CD14-positive monocyte (primary cell): ENCODE measurements at regions not wholly inside any gene's neighbourhood (a gene's known extent, or its start where the extent isn't known, plus 50 kb on each side); places are given as distances from the start of the nearest gene placed in this dataset.

Experiments used
- DNase-seq, 3 donors: peaks; one replicate each; pipeline ENCODE4 v3.0.0-alpha.2; 2011 to 2022
- H2AFZ ChIP-seq: 2 replicates; pipeline ENCODE4 v1.6.0; 2012; ENCODE audit warnings: mild to moderate bottlenecking, low read depth, low read length, inconsistent platforms; ENCODE audit not compliant: insufficient read depth, poor library complexity, severe bottlenecking
- H3K27ac ChIP-seq, 2 donors: 1 replicate in 1 of 2; 2 replicates in 1 of 2; pipeline ENCODE4 v1.5.1; 2012 to 2013; ENCODE audit warnings: low read length in 2 of 2, control low read depth in 1 of 2, inconsistent platforms in 1 of 2, low read depth in 1 of 2, mild to moderate bottlenecking in 1 of 2
- H3K27me3 ChIP-seq, 2 donors: one replicate each; pipeline versions ENCODE4 v1.6.0 to v1.6.1; 2011 to 2013; ENCODE audit warnings: low read length in 2 of 2; ENCODE audit not compliant: control insufficient read depth in 2 of 2, insufficient read depth in 2 of 2
- H3K36me3 ChIP-seq, 2 donors: replicated peaks in 1 of 2; 1 replicate in 1 of 2; 2 replicates in 1 of 2; pipeline versions ENCODE4 v1.5.1 to v1.6.1; 2012 to 2013; ENCODE audit warnings: low read length in 2 of 2, control low read depth in 1 of 2, inconsistent platforms in 1 of 2, mild to moderate bottlenecking in 1 of 2; ENCODE audit not compliant: insufficient read depth in 2 of 2, control insufficient read depth in 1 of 2
- H3K4me1 ChIP-seq, 2 donors: 1 replicate in 1 of 2; 2 replicates in 1 of 2; pipeline versions ENCODE4 v1.5.1 to v1.6.1; 2012 to 2013; ENCODE audit warnings: low read length in 2 of 2, control low read depth in 1 of 2, inconsistent platforms in 1 of 2, mild to moderate bottlenecking in 1 of 2, moderate library complexity in 1 of 2; ENCODE audit not compliant: insufficient read depth in 2 of 2, control insufficient read depth in 1 of 2
- H3K4me2 ChIP-seq: replicated peaks from 2 replicates; pipeline ENCODE3; 2012; ENCODE audit warnings: low read length, moderate library complexity, mild to moderate bottlenecking; ENCODE audit not compliant: poor library complexity, severe bottlenecking; ENCODE audit errors: extremely low read depth
- H3K4me3 ChIP-seq, 3 experiments: fragments of 200-600 bp in 1 of 3; sonication (generic) in 1 of 3; replicated peaks in 1 of 3; 1 replicate in 2 of 3; 2 replicates in 1 of 3; pipeline ENCODE4 v1.5.1; 2011 to 2013; ENCODE audit warnings: low read length in 3 of 3, mild to moderate bottlenecking in 3 of 3, control low read depth in 2 of 3, low read depth in 2 of 3, inconsistent platforms in 1 of 3, moderate library complexity in 1 of 3
- H3K79me2 ChIP-seq: 2 replicates; pipeline ENCODE4 v1.6.0; 2012; ENCODE audit warnings: mild to moderate bottlenecking, control low read depth, inconsistent platforms, low read length, moderate library complexity; ENCODE audit not compliant: insufficient read depth
- H3K9ac ChIP-seq: 2 replicates; pipeline ENCODE4 v1.6.0; 2017; ENCODE audit warnings: low read length, mild to moderate bottlenecking; ENCODE audit not compliant: insufficient read depth, poor library complexity, severe bottlenecking
- H3K9me3 ChIP-seq, 2 donors: replicated peaks in 1 of 2; 1 replicate in 1 of 2; 2 replicates in 1 of 2; pipeline versions ENCODE4 v1.5.1 to v1.6.1; 2012 to 2013; ENCODE audit warnings: low read length in 2 of 2, control low read depth in 1 of 2; ENCODE audit not compliant: control insufficient read depth in 1 of 2, insufficient read depth in 1 of 2
- H4K20me1 ChIP-seq: 2 replicates; pipeline ENCODE4 v1.6.0; 2012; ENCODE audit warnings: mild to moderate bottlenecking, low read length, control low read depth, moderate library complexity; ENCODE audit not compliant: insufficient read depth
- H3K27ac Mint-ChIP-seq, 7 donors: one replicate each; pipeline ENCODE4 v1.8.0; 2020; ENCODE audit warnings: mild to moderate bottlenecking in 7 of 7, mixed read lengths in 7 of 7, moderate library complexity in 6 of 7, inconsistent platforms in 2 of 7
- H3K27me3 Mint-ChIP-seq, 3 donors: one replicate each; pipeline ENCODE4 v1.8.0; 2021 to 2022; ENCODE audit warnings: low read depth in 3 of 3, mild to moderate bottlenecking in 3 of 3, mixed read lengths in 3 of 3, moderate library complexity in 3 of 3, inconsistent platforms in 1 of 3
- H3K36me3 Mint-ChIP-seq, 2 donors: one replicate each; pipeline ENCODE4 v1.8.0; 2020; ENCODE audit warnings: mixed read lengths in 2 of 2, inconsistent platforms in 1 of 2, mild to moderate bottlenecking in 1 of 2
- H3K4me1 Mint-ChIP-seq: one replicate; pipeline ENCODE4 v1.8.0; 2020; ENCODE audit warnings: mild to moderate bottlenecking, mixed read lengths
- H3K4me3 Mint-ChIP-seq, 2 donors: one replicate each; pipeline ENCODE4 v1.8.0; 2020; ENCODE audit warnings: mild to moderate bottlenecking in 2 of 2, mixed read lengths in 2 of 2, moderate library complexity in 1 of 2
- H3K9me3 Mint-ChIP-seq, 7 donors: one replicate each; pipeline ENCODE4 v1.8.0; 2020 to 2022; ENCODE audit warnings: mixed read lengths in 7 of 7, mild to moderate bottlenecking in 6 of 7, moderate library complexity in 6 of 7, inconsistent platforms in 2 of 7
- WGBS: methylation state at CpG from one replicate; pipeline ENCODE4 v1.1.5; 2013; ENCODE audit warnings: missing lambda C conversion rate; ENCODE audit not compliant: insufficient coverage; 5-methylcytosine and 5-hydroxymethylcytosine counted together
- intact Hi-C, 2 donors: fragments of 100-400 bp; cut with micrococcal nuclease; formaldehyde crosslinking; loops; one replicate each; pipeline versions ENCODE4 v1.15.0 to v1.15.1; 2023
- TF ChIP-seq, protein P1 (sequence below): fragments of 200-600 bp; IDR thresholded peaks from one replicate; pipeline ENCODE4 v1.8.0; 2022; ENCODE audit warnings: antibody characterized with exemption, mild to moderate bottlenecking

DNA sequence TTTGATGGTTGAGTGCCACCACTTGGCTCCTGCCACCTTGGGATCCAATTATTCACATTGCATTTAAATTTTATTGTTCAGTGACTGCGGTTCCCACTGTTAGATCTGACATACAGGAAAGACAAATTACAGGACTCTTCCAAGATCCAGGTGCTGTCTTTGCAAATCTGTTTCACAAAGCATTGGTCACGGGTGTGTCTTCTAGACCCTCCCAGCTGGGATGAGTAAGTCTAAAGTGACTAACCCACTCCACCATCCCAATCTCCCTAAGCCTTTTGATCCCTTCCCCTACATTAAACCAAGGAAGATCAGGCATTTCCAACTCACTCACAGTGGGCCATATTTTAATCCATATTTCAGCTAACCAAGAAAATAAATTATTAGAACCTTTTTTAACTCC is 1016.3 kb upstream of the CTNND2 start:
- no peak overlapping the region for H3K4me3 Mint-ChIP-seq
- H3K27me3 ChIP-seq, result no peaks in the 10 kb centered on the region
- H3K9me3 ChIP-seq, result peaks cover 11 to 14% of the 10 kb centered on the region in 2 donors
- no peak overlapping the region for H3K9ac ChIP-seq
- TF ChIP-seq, protein P1, sequence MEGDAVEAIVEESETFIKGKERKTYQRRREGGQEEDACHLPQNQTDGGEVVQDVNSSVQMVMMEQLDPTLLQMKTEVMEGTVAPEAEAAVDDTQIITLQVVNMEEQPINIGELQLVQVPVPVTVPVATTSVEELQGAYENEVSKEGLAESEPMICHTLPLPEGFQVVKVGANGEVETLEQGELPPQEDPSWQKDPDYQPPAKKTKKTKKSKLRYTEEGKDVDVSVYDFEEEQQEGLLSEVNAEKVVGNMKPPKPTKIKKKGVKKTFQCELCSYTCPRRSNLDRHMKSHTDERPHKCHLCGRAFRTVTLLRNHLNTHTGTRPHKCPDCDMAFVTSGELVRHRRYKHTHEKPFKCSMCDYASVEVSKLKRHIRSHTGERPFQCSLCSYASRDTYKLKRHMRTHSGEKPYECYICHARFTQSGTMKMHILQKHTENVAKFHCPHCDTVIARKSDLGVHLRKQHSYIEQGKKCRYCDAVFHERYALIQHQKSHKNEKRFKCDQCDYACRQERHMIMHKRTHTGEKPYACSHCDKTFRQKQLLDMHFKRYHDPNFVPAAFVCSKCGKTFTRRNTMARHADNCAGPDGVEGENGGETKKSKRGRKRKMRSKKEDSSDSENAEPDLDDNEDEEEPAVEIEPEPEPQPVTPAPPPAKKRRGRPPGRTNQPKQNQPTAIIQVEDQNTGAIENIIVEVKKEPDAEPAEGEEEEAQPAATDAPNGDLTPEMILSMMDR, result no peak
- no peaks in the 10 kb centered on the region for H3K4me1 Mint-ChIP-seq
- no peaks in the 10 kb centered on the region for H3K36me3 ChIP-seq
- no peaks in the 10 kb centered on the region for H3K36me3 Mint-ChIP-seq
- no peak overlapping the region for H3K27ac Mint-ChIP-seq
- intact Hi-C loops, result no loop called here
- WGBS, result no CpG with 5 or more reads among the region's 2 CpGs
- H3K79me2 ChIP-seq, result no peaks in the 10 kb centered on the region
- no peak overlapping the region for H3K27ac ChIP-seq
- DNase-seq, result no peak
- peaks cover 5 to 15% (median 8%) of the 10 kb centered on the region in 7 donors for H3K9me3 Mint-ChIP-seq
- H3K4me1 ChIP-seq, result no peaks in the 10 kb centered on the region
- H3K4me2 ChIP-seq, result no peak overlapping the region
- H2AFZ ChIP-seq, result no peak overlapping the region
- H4K20me1 ChIP-seq, result no peaks in the 10 kb centered on the region
- no peaks in the 10 kb centered on the region for H3K27me3 Mint-ChIP-seq
- H3K4me3 ChIP-seq, result no peak overlapping the region

GRCh38 chr5:12911156-12911555 is 1006.9 kb upstream of the CTNND2 start:
- Histone ChIP-seq H4K20me1 (no peaks in the 10 kb centered on the region), H2AFZ (no peak overlapping the region), H3K4me2 (no peak overlapping the region), H3K79me2 (no peaks in the 10 kb centered on the region), H3K27me3 (no peaks in the 10 kb centered on the region), H3K4me3 (no peak overlapping the region), H3K9me3 (no peaks in the 10 kb centered on the region), H3K27ac (no peak overlapping the region), H3K36me3 (no peaks in the 10 kb centered on the region), H3K9ac (no peak overlapping the region), H3K4me1 (no peaks in the 10 kb centered on the region)
- DNase-seq, result no peak
- TF ChIP-seq, protein P1, result no peak
- intact Hi-C loops, result no loop called here
- Mint-ChIP-seq H3K4me1 (no peaks in the 10 kb centered on the region), H3K9me3 (peaks cover 0 to 6% (median 0%) of the 10 kb centered on the region in 7 donors), H3K36me3 (no peaks in the 10 kb centered on the region), H3K27ac (no peak overlapping the region), H3K27me3 (no peaks in the 10 kb centered on the region), H3K4me3 (no peak overlapping the region)
- no CpG with 5 or more reads among the region's 4 CpGs for WGBS
